ENCODE measurements at regions not wholly inside any gene's neighbourhood (a gene's known extent, or its start where the extent isn't known, plus 50 kb on each side); places are given as distances from the start of the nearest gene placed in this dataset.

DNA sequence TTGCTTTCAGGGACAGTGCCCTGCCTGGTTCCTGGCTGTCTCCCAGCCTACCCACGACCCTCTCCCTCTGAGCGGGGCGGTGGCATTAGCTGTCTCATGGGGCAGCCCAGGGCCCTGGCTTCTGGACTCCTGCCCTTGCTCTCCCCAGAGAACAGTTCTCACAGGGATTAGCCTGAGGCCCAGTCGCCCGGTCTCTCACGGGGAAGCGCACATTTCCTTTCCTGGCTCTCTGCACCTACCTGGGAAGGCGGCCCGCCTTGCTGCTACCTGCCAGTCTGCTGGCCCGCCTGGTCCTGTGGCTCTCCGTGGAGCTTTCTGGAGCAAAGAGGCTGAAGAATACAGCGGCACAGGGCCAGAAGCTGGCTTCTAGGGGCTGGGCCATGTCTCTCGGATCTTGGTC, 128.4 kb downstream of the FHDC1 start:
- TF ChIP-seq, protein P1, sequence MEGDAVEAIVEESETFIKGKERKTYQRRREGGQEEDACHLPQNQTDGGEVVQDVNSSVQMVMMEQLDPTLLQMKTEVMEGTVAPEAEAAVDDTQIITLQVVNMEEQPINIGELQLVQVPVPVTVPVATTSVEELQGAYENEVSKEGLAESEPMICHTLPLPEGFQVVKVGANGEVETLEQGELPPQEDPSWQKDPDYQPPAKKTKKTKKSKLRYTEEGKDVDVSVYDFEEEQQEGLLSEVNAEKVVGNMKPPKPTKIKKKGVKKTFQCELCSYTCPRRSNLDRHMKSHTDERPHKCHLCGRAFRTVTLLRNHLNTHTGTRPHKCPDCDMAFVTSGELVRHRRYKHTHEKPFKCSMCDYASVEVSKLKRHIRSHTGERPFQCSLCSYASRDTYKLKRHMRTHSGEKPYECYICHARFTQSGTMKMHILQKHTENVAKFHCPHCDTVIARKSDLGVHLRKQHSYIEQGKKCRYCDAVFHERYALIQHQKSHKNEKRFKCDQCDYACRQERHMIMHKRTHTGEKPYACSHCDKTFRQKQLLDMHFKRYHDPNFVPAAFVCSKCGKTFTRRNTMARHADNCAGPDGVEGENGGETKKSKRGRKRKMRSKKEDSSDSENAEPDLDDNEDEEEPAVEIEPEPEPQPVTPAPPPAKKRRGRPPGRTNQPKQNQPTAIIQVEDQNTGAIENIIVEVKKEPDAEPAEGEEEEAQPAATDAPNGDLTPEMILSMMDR (IDR thresholded peaks at IDR 0.05; ENCODE audit: insufficient read depth, low read depth, low read length): no peak
- H3K4me3 ChIP-seq (ENCODE audit: low read depth, low read length): no peak overlapping the region
- DNase-seq (ENCODE audit: low read depth): no peak

DNA sequence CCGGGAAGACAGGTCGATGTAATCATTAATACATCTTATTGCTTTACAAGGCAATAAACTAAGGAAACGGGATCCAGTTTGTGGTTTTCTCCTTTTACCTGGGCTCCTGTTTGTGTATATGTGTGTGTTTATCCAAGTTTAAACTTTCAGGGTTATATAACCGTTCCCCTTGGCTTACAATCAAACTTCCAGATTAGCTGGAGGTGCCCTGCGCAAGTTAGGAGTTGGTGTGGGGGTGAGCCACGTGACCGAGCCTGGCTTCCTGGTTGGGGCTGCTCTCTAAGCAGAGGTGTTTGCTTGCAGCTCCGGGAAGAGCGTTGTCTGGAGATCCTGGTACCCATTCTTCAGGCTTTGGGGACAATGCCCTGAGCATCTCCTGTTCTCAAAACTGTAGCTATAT, 129.2 kb downstream of the FHDC1 start:
- TF ChIP-seq, protein P1 (IDR thresholded peaks at IDR 0.05; ENCODE audit: insufficient read depth, low read depth, low read length): no peak
- no peak for DNase-seq (ENCODE audit: low read depth)
- H3K4me3 ChIP-seq (ENCODE audit: low read depth, low read length): no peak overlapping the region

DNA sequence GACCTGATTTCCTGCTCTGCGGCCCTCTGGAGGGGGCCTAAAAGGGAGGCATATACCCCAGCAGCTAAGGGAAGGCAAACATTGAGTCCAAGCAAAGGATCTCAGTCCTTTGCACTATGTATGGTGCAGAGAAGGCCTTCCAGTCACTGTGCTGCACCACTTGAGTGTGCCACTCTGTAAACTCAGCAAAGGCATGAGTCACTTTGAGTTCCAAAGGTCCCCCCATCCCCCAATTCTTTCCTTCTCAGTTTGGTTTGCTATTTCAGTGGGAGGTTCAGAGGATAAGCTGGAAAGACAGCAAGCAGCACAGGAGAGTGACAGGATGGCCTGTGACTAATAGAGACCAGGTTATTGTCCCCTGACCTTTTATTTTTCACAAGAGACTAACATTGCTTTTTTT, 131.3 kb downstream of the FHDC1 start:
- TF ChIP-seq, protein P1 (IDR thresholded peaks at IDR 0.05; ENCODE audit: insufficient read depth, low read depth, low read length): no peak
- peak; percentile 13 for DNase-seq (ENCODE audit: low read depth)
- H3K4me3 ChIP-seq (ENCODE audit: low read depth, low read length): no peak overlapping the region

DNA sequence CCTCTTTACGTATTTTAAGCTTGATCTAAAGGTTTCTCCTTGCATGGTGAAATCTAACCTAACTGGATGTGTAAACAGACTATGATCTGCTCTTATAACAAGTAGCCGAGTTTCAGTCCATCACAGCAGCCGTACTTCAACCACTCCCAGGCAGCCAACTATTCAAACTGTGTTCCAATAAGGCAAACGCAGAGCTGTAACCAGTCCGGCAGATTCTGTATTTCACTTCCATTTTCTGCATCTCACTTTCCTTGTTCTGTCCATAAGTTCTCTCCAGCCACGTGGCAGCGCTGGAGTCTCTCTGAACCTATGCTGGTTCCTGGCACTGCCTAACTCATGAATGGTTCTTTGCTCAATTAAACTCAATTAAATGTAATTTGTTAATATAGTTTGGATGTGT, 132.6 kb downstream of the FHDC1 start:
- DNase-seq (ENCODE audit: low read depth): no peak
- H3K4me3 ChIP-seq (ENCODE audit: low read depth, low read length): no peak overlapping the region
- TF ChIP-seq, protein P1 (IDR thresholded peaks at IDR 0.05; ENCODE audit: insufficient read depth, low read depth, low read length): no peak

DNA sequence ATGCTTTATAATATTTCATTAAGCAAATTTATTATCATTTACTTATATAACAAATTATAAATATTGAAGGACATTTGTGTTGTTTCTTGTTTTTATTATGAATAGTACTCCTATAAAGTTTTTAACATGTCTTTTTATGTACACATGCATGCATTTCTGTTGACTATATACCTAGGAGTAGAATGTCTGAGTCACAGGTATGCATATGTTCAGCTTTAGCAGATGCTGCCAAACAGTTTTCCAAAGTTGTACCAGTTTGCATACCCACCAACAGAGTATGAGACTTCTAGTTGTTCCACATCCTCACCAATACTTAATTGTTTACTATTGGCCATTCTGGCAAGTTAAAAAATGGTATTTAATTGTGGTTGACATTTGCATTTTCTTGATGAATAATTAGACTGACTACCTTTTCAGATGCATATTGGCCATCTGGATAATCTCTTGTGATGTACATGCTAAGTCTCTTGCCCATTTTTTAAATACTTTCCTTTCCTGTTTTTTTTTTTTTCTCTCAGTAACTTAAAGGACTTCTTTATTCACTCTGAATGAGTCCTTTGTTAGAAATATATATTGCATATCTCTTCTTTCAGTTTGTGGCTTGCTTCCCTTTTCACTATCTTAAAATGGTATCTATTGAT, 132.2 kb upstream of the TRIM2 start:
- TF ChIP-seq, protein P1 (IDR thresholded peaks at IDR 0.05; ENCODE audit: insufficient read depth, low read depth, low read length): no peak
- H3K4me3 ChIP-seq (ENCODE audit: low read depth, low read length): no peak overlapping the region
- DNase-seq (ENCODE audit: low read depth): no peak

DNA sequence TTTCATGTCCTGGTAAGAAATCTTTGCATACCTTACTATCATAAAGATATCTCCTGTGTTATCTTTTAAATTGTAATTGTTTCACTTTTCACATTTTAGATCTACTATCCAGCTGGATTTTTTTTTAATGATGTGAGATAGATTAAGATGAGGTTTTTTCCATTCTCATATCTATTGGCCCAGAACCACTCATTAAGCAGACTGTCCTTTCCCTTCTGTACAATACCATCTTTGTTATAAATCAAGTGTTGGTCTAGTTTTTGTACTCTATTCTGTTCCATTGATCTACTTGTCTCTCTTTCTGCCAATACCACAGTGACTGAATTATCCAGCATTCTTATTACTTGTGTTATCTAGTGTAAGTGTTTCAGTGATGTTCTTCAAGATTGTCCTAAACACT, 131.6 kb upstream of the TRIM2 start:
- H3K4me3 ChIP-seq (ENCODE audit: low read depth, low read length): no peak overlapping the region
- no peak for DNase-seq (ENCODE audit: low read depth)
- TF ChIP-seq, protein P1 (IDR thresholded peaks at IDR 0.05; ENCODE audit: insufficient read depth, low read depth, low read length): no peak

DNA sequence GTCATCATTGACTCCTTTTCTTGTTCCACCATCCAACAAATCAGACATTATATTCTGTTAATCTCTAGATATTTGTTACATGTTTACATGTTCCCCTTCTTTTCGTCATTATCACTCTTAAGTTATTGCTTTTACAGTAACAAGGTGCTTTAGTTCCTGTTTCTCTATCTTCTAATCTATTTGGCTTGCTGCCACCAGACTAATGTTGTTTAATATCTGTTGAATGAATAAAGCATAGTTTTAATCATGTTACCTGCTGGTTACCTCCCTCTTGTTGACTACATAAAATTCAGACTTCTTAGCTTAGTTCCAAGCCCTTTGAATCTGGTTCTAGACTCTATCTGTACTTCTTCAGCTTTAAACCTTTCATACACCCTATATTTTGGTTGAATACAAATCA, 129.8 kb upstream of the TRIM2 start:
- TF ChIP-seq, protein P1 (IDR thresholded peaks at IDR 0.05; ENCODE audit: insufficient read depth, low read depth, low read length): no peak
- DNase-seq (ENCODE audit: low read depth): no peak
- H3K4me3 ChIP-seq (ENCODE audit: low read depth, low read length): no peak overlapping the region
